ENCODE measurements at regions not wholly inside any gene's neighbourhood (a gene's known extent, or its start where the extent isn't known, plus 50 kb on each side); places are given as distances from the start of the nearest gene placed in this dataset.
"Not testable (repeated sequence)": the region's sequence is repeated elsewhere in the genome, so short reads cannot be mapped to it uniquely, and the experiment has no call there.

GRCh38 chr5:154542000-154542399 is 64.0 kb upstream of the HAND1 start:
- no peak for DNase-seq

GRCh38 chr5:154541553-154541952 is 63.5 kb upstream of the HAND1 start:
- DNase-seq = no peak

GRCh38 chr5:154540600-154540999 is 62.6 kb upstream of the HAND1 start:
- no peak for DNase-seq

- DNase-seq = no peak
Measured at GRCh38 chr5:154538492-154538891, 60.5 kb upstream of the HAND1 start.

- not testable (repeated sequence) for DNase-seq
Measured at GRCh38 chr5:154536439-154536838, 58.4 kb upstream of the HAND1 start.

- no peak for DNase-seq
Measured at GRCh38 chr5:154535535-154535934, 57.5 kb upstream of the HAND1 start.

- no peak for DNase-seq
Measured at GRCh38 chr5:154534457-154535050, 56.5 kb upstream of the HAND1 start.

- DNase-seq = no peak
Measured at GRCh38 chr5:154529282-154529681, 51.3 kb upstream of the HAND1 start.

- DNase-seq = no peak
Measured at GRCh38 chr5:154528005-154528594, 50.1 kb upstream of the HAND1 start.

Measured in activated CD4-positive, CD25-positive, alpha-beta regulatory T cell (primary cell).